ENCODE measurements at regions not wholly inside any gene's neighbourhood (a gene's known extent, or its start where the extent isn't known, plus 50 kb on each side); places are given as distances from the start of the nearest gene placed in this dataset.

DNA sequence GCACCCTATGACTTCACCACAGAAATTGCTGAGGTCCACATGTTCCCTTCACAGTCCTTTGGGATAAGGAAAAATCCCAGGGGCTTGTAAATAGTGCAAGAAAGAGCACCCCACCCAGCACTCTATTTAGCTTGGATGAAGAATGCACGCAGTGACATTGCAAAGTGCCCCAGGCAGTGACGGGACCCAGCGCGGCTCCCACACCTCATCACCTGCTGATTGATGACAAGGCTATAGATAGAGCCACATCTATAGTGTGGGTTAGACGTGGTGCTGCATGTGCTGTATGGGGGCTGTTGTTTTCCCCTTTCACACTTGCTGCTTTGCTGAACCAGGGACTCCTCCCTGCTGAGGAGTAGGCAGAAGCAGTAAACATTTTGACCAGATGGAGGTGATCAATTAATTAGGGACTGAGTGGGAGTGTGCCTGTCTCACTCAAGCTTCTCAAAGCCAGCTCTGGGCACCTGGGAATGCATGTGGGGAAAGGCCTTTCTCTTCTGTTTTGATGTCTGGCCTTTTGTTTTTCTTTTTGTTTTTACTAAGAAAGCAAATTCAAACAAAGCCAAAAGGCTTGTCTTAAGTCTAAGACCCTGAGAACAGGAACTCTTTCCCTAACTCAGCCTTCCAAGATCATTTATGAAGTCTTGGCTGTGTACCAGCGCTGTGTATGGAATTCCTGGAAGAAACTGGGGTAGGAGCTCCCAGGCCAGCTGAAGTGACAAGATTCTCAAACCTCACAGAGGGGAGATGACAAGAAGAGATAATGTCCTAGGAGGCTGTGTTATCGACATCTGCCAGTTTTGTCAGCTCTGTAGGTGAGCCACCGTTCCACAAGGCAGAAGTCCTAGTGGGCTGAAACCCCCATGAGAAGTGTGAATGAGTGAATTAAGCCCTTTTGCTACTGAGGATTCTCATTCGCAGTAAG is 219.7 kb downstream of the BARX2 start:
- no peak for DNase-seq
- Histone ChIP-seq H3K27me3 (no peaks in the 10 kb centered on the region), H3K4me1 (peaks cover 0 to 6% (median 0%) of the 10 kb centered on the region in 4 donors), H3K36me3 (no peaks in the 10 kb centered on the region), H3K4me3 (no peak overlapping the region), H3K9me3 (no peaks in the 10 kb centered on the region), H3K27ac (no peak overlapping the region)
- no peak for TF ChIP-seq CTCF (IDR thresholded peaks at IDR 0.05)
- intact Hi-C loops (cut with DNase I; ENCODE audit: low total_unique reads), result no loop called here

GRCh38 chr11:129596351-129596750 is 219.3 kb upstream of the TMEM45B start:
- no peak for DNase-seq
- no peak overlapping the region for H3K4me3 ChIP-seq
- no peaks in the 10 kb centered on the region for H3K9me3 ChIP-seq
- peaks cover 0 to 6% (median 0%) of the 10 kb centered on the region in 4 donors for H3K4me1 ChIP-seq
- intact Hi-C loops (cut with DNase I; ENCODE audit: low total_unique reads), result no loop called here
- no peak for TF ChIP-seq CTCF (IDR thresholded peaks at IDR 0.05)
- H3K27me3 ChIP-seq, result no peaks in the 10 kb centered on the region
- H3K27ac ChIP-seq, result no peak overlapping the region
- no peaks in the 10 kb centered on the region for H3K36me3 ChIP-seq

DNA sequence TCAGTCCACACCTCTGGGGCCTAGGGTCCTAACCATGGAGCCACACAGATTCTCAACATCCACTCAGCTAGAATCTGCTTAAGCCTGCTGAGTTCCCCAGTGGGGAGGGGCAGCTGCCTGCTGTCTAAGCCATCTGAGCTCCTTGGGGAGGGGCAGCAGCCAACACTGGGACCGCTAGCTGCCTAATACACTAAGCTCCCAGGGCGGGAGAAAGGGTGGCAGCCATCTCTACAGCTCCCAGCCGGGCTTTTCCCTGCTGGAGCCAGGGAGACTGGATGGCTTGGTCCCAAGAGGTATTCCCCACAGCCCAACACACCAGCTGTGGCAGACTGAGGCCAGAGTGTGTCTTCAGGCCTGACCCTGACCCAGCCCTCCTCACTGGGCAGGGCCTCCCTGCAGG is 217.3 kb upstream of the TMEM45B start:
- Histone ChIP-seq H3K4me3 (no peak overlapping the region), H3K9me3 (no peaks in the 10 kb centered on the region), H3K36me3 (no peaks in the 10 kb centered on the region), H3K27me3 (no peaks in the 10 kb centered on the region), H3K27ac (no peak overlapping the region), H3K4me1 (peaks cover 0 to 6% (median 0%) of the 10 kb centered on the region in 4 donors)
- no peak for TF ChIP-seq CTCF (IDR thresholded peaks at IDR 0.05)
- no peak for DNase-seq
- intact Hi-C loops (cut with DNase I; ENCODE audit: low total_unique reads), result no loop called here

- no peak for TF ChIP-seq CTCF (IDR thresholded peaks at IDR 0.05)
- intact Hi-C loops (cut with DNase I; ENCODE audit: low total_unique reads), result no loop called here
- no peak for DNase-seq
- Histone ChIP-seq H3K9me3 (no peaks in the 10 kb centered on the region), H3K27me3 (no peaks in the 10 kb centered on the region), H3K4me3 (no peak overlapping the region), H3K36me3 (no peaks in the 10 kb centered on the region), H3K4me1 (no peaks in the 10 kb centered on the region), H3K27ac (no peak overlapping the region)
Measured at GRCh38 chr11:129605815-129606214, 209.8 kb upstream of the TMEM45B start.

- H3K4me3 ChIP-seq, result no peak overlapping the region
- intact Hi-C loops (cut with DNase I; ENCODE audit: low total_unique reads), result no loop called here
- no peak for TF ChIP-seq CTCF (IDR thresholded peaks at IDR 0.05)
Measured at GRCh38 chr11:129608711-129609110, 206.9 kb upstream of the TMEM45B start.

More at GRCh38 chr11:129608711-129609110, 206.9 kb upstream of the TMEM45B start:
- no peak overlapping the region for H3K27ac ChIP-seq
- H3K27me3 ChIP-seq, result peaks cover 0 to 3% of the 10 kb centered on the region in 2 donors
- H3K36me3 ChIP-seq, result no peaks in the 10 kb centered on the region
- no peaks in the 10 kb centered on the region for H3K9me3 ChIP-seq
- H3K4me1 ChIP-seq, result no peaks in the 10 kb centered on the region
- DNase-seq, result no peak

Data from tibial artery (tissue), 4 donors.